HG03196 (cell line): ENCODE measurements at regions not wholly inside any gene's neighbourhood (a gene's known extent, or its start where the extent isn't known, plus 50 kb on each side); places are given as distances from the start of the nearest gene placed in this dataset.
"Not testable (repeated sequence)": the region's sequence is repeated elsewhere in the genome, so short reads cannot be mapped to it uniquely, and the experiment has no call there.

Experiments used
- ATAC-seq: cut with Tn5 transposase; IDR thresholded peaks from one replicate; pipeline ENCODE4 v1.9.1; 2021; ENCODE audit not compliant: unreplicated experiment

DNA sequence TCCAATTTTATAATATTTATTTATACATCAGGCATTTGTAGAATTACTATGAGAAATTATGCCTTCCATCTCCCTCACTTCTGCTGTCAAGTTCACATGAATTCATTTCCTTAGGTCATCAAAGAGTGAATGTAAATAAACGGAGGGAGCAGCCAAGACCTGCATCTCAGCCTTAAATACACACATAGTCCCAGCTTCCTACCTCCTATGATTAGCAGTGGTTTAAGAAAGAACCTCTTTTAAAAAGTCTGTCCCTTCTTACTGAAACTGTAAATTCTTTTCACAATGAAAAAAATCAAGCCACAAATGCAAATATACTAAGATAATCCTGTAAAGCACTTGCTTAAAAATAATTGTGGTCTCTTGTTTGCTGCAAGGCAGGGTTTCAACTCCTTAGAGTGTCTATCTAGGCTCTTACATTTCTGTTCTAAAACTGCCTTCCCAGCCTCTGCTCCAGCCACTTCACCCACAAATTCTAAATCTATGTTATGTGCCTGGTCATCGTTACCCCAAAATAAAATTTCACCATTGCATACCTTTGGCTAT is 532.7 kb upstream of the FSHR start:
- no peak for ATAC-seq

DNA sequence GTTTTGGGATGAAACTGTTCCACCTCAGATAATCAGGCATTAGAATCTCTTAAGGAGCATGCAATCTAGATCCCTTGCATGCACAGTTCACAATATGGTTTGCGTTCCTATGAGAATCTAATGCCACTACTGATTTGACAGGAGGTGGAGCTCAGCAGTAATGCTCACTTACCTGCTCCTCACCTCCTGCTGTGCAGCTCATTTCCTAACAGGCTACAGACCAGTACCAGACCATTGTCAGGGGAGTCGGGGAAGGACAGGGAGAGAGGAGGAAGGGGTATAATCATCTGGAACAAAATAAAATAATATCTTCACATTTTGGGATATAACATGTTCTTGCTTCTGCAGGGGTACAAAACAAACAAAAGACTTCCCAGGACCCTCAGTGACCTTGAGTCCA is 532.0 kb upstream of the FSHR start:
- no peak for ATAC-seq

DNA sequence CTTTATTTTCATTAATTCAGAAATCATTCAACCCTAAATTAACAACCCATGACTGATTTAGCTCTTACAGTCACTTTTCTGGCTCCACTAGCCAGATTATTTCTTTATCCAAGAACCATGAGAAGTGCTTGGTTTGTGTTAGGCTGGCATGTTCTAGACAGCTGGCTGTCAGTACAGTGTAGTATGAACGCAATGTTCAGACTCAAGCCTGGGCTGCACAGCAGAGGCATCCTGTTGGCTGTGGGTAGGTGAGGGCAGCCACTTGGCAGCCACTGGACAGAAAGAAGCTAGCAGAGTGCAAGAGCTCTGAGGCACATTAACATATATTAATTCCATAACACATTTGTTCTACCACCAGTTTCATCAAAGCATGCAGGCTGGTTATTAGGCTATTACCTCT is 522.9 kb upstream of the FSHR start:
- no peak for ATAC-seq

DNA sequence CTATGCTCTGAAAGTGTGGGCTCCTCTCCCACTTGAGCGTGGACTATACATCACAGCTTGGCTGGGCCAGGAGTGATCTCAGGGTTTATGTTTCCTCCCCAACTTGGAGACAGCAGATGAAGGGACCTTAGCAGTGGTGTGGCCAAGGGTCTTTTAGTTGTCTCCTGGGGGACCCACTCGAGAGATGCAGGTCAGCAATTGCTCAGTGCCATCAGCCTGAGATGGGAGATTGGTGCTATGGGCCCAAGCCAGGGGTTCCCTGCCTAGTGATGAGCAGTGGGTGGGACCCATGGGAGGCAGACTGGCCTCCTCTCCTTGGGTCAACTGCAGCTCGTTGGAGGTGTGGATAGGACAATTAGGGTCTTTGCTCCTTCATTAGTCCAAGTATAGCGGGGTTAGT is 510.5 kb upstream of the FSHR start:
- no peak for ATAC-seq

DNA sequence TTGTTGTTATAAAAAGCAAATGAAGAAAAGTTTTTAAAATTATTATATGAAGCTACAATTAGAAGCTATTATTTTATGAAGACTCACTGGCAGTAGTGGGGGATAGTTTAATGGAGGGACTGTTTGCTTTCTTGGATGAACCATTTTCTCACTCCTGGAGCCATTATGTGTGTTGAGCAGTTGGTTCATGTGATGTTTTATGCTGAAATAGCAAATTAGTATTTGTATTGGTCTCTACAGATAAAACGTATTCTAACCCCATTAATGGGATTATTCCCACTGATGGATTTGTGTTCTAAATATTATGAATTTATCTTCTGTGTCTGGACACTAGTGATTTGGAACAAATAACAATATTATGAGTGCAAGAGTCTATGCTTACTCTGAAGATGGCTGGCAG is 507.5 kb upstream of the FSHR start:
- no peak for ATAC-seq

DNA sequence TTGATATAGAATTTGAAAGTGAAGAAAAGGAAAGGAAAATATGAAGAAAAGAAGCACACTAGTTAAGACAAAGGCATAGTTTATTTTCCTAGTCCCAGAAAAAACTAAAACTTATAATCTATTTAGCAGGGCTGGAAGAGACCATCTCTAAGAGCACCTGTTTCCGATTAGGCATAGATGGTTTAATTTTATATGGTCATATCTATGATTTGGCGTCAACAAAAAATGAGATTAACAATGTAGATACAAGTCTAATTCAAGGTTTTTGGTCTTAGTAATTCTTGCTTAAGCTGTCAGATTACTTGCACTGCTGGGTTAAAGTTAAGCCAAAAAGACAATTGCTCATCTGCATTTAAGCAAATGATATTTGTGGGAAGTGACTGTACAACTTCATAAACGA is 502.5 kb upstream of the FSHR start:
- ATAC-seq = no peak

DNA sequence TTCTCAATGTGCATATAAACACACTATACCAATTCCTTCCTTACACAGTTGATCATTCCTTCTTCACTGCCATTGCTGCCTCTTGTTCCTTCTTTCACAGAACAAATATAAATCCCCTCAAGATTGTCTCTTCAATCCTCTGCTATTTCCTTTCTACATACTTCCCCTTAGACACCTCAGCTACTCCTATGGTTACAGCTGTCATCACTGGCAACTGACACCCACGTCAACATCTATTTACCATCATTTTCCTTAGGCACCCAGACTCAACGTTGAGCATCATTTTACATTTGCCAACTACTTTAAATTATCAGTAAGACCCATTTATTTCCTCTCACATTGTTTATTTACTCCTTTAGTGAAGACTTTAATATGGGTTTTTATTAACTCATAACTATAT is 488.8 kb upstream of the FSHR start:
- ATAC-seq = no peak

DNA sequence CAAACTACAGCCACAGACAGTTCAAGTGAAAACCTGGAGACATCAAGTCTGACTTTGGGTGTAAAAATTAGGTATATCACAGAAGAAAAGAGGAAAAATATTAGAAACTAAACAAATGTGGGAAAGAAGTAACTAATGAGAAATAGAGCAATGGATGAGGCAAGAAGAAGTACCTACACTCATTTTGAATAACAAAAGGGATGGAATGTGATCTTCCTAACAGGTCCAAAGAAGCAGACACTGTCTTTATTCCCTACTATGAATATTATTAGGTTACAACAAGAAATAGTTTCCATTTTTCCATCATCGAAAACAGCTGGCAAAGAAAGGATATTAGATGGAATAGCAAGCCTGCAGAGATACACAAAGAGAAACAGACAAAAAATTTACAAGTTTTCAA is 486.3 kb upstream of the FSHR start:
- ATAC-seq = no peak

DNA sequence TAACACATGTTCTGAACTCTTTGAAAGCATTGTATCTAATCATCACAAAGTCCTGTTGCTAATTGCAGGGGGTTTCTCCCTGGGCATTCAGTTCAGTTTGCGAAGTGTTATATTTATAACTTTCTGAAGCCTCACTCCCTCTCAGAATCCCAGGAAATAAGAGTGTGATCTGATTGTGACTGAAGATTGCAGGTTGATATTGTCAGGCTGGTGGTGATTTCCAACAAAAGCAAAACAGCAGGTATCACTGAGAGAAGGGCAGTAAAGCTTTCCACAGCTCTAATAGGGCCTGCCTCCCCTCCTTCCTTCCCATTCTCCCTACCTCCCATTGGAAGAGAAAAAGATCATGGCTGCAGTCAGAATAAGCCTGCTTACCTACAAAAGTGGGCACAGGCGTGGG is 466.7 kb upstream of the FSHR start:
- ATAC-seq = no peak

DNA sequence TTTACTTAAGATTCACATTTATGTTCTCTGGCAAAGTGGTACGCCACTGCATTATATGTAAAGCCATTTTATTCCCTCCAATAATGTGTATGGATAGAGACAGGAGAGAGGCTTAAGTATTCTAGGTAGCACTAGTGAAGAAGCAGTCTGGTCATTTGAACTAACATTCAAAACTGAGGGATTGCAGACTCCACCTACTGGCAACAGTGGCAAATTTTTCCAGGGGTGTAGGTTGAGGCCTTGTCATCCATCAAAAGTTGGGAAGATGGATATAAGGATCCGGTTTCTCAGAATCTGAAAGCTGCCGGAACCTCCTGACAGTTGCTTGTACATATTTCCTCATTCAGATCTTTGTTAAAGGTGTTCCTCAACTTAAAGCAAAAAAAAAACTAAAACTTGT is 465.5 kb upstream of the FSHR start:
- no peak for ATAC-seq

DNA sequence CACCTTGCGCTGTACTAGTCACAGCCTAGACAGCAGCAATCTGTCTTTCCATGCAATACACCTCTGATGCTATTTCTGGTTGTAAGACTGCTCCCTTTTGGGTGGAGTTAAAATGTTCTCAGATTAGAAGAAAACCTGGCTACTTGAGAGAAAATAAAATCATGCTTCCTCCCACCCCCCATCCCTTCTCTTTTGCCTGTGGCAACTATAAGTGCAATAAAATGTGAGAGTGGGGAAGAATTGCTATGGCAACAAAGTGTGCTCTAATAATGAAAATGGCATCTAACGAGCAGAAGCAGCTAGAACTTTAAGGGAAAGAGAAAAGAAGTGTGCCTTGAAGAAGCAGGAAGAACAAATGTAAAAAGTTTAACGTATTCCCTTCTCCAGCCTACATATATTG is 464.2 kb upstream of the FSHR start:
- no peak for ATAC-seq

DNA sequence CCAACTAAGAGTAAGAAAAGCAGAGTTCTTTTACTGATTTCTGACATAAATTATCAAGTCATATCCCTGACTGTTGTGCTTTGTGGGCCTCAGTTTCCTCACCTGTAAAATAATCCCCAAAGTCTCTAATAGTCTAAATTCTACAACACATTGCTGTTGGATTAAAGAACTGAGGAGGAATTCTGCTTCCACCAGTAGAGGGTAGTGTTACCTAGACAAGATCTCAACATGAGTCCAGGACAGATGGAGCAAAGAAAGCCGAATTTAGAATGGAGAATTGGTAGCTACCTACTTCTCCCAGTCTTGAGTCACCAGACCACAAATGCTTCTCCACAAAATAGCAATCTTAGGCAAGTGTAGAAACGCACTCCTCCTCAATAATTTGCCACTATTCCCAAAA is 462.5 kb upstream of the FSHR start:
- no peak for ATAC-seq

DNA sequence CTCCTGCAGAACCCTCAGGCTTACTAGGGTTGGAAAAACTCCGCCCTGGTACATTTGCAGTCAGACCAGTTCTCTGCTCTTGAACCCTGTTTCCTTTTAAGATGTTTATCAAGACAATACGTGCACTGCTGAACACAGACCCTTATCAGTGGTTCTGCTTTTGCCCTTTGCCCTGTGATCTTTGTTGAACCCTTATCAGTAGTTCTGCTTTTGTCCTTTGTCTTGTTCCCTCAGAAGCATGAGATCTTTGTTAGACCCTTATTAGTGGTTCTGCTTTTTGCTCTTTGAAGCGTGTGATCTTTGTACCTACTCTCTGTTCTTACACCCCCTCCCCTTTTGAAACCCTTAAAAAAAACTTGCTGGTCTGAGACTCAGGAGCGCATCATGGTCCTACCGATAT is 457.5 kb upstream of the FSHR start:
- not testable (repeated sequence) for ATAC-seq

DNA sequence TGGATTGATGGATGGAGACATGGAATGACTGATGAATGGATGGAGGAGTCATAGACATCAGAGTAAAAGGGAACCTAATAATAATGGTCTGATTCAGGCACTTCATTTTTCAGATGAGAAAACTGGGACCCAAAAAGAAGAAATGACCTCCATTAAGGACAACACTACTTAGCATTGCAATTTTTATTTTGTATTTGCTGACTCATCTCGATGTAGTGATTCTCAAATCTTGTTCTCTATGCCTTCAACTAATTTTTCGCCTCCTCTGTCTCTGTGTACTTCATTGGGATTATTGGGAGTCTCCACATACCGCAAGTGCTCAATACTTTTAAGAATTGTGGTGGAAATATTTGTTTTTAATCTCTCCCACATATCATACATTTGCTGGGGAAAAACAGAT is 446.2 kb upstream of the FSHR start:
- no peak for ATAC-seq

DNA sequence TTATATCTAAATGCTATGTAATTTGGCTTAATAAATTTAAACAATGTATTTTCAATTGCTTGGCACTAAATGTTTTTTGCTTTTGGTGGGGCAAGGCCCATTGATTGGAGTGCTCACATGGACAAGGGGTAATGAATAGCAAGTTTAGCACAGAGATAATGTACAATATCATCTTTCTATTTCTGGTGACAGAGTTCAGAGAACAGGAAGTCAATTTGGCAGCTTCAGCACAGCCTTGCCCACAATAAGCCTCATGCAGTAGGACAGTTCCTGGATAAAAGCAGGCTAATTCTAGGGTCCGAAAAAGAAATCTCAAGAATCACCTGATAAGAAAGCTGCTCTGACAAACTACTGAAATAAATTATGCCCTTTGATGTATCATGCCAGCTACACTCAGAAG is 443.9 kb upstream of the FSHR start:
- no peak for ATAC-seq

DNA sequence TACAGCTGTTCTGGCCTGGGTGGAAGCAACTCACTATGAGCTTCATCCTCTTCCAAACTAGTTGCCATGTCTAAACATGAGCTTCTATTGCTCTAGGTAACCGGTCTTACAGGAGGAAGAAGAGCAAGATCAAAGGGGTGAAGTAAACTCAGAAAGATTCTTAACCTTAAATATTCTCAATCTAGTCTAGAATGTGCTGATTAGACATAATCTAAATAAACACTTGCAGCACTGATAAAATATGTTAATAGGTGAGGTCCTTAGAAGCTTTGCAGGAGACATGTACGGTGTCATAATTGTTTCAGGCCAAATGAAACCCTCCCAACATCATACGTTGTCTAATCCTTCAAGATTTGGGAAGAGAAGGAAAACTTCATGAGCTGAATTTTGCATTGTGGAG is 431.6 kb upstream of the FSHR start:
- no peak for ATAC-seq

DNA sequence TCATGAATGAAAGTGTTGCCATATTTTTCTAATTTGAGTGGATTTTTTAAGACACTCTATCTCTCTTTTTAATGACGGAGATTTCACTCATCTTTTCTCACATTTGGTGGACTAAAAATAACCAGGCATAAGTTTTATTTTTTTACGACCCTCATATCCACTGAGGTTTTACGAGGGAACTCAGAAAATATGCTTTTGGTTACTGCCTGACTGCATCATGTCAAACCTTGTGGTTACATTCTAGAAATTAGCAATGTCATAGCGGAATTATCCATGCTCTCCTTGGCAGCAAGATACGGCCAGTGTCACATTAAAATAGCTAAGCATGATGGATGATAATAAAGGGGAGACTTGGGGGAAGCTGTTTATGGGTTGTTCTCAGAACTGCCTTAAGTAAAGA is 428.6 kb upstream of the FSHR start:
- no peak for ATAC-seq

DNA sequence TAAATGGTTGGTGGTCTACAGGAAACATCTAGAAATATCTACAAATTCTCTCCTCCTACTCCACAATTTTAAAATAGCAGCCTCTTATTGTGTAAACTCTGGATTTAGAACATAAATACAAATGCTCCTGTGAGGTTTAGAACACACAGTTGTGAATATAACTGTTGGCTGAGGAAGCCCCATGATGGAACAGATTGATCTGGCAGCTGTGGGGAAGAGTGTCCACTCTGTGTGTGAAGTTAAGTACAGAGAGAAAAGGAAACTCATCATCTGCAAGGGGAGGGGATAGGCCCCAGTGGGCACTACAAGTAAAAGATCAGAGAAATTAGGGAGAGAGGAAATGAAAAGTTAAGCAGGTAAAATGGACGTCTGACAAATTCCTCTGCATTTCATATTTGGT is 422.7 kb upstream of the FSHR start:
- ATAC-seq = no peak

DNA sequence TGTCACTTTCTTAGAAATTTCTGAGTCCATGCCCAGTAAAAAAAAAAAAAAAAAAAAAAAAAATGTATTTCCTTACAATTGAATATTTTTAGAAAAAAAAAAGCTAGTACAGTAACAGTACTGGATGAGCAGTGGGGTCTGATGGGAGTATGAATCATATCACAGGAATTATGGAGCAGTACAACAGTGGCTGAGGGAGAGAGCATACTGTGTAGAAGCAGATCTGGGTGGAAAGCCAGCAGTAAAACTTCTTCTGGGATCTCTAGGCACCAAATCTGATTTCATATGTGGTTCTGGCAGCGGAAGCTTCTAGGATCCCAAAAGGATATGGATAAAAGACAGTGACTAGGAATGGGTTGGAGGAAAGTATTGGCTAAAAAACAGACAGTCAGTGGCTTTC is 414.9 kb upstream of the FSHR start:
- no peak for ATAC-seq

DNA sequence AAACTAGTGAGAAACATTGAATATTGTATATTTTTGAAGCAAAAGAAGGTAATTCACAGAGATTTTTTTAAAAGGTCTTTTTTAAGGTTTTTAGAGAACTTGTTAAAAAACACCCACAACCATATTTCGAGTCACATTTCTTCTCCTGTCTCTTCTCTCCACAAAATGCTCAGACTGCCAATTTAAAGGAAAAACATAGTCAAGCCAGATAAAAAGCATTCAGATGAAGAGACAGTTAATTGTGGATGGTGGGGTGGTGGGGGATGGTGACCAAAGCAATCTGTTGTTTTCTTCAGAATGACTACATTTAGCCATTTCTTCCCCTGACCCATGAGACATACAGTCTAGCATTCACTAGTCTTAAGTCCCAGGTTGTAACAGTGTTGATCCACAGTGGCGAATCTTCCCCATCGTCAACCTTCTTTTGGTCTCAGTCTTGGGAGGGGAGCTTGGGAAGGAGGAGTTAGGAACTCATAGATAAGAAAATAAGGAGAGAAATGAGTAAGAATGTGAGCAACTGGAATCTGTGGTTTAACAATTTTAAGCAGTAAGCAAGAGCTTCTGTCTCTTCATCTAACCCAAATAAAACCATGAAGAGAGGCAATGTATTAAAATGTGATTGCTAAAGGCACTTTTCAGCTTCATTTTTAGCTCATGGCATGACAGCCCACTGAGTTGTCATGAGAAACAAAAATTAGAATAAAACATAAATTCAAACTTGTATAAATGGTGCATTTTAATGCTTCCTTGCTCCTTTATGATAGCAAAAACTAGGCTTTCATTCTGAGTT is 413.7 kb upstream of the FSHR start:
- ATAC-seq = no peak

DNA sequence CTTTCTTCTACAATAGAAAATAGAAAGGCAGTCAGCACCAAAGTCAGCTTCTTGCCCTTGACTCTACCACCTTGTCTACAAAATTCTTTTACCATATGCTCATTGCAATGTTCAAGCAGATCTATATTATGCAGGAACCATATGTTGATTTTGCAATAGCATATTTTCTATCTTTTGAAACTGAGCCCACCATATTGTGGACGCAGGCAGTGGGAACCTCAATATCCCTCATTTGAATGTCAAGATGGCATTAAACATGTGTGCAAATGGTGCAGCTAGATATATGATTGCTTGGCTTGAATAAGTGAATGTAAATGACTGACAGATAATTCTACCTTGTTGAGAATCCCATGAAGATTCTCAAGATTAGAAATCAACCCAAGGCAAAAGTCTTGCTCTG is 412.7 kb upstream of the FSHR start:
- ATAC-seq = no peak

DNA sequence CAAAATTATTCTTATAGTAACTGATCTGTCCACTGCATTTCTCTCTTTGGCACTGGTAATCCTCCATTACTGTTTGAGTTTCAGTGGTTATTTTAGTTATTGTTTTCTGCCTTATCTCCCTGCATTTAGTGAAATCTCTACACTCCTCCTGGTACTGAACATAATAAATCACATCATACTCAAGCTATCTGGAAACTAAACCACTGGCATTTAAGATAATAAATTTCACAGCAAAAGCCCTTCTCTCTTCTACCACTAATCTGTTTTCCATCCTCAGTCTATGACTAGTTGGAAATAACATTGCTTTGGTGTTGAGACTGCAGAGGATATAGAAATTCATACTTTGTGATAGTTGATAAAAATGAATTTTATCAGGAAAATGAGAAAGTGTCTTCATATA is 399.3 kb upstream of the FSHR start:
- no peak for ATAC-seq

DNA sequence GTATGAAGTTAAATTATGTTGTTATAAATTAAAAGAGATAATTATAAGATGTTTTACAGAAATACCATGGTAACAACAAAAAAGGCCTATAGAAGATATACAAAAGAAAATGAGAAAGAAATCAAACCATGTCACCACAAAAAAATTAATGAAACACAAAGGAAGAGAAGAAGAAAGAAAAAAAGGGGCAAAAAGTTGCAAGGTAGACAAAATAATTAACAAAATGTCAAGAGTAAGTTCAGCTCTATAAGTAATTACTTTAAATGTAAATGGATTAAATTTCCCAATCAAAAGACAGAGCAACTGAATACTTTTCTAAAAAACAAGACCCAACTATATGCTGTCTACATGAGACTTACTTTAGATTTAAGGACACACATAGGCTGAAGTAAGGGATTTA is 378.4 kb upstream of the FSHR start:
- no peak for ATAC-seq
